GM19035 (cell line): ENCODE measurements at regions not wholly inside any gene's neighbourhood (a gene's known extent, or its start where the extent isn't known, plus 50 kb on each side); places are given as distances from the start of the nearest gene placed in this dataset.

ENCODE experiments used
- ATAC-seq: cut with Tn5 transposase; IDR thresholded peaks from one replicate; pipeline ENCODE4 v1.9.1; 2021; ENCODE audit not compliant: unreplicated experiment

- ATAC-seq, result no peak
Measured at GRCh38 chr1:87165177-87165576, 163.5 kb upstream of the LMO4 start.

GRCh38 chr1:87167157-87167789 is 161.4 kb upstream of the LMO4 start:
- no peak for ATAC-seq

GRCh38 chr1:87167848-87168525 is 160.7 kb upstream of the LMO4 start:
- no peak for ATAC-seq

- ATAC-seq, result no peak
Measured at GRCh38 chr1:87169263-87169910, 159.3 kb upstream of the LMO4 start.

- ATAC-seq, result no peak
Measured at GRCh38 chr1:87170157-87170556, 158.5 kb upstream of the LMO4 start.

GRCh38 chr1:87170931-87171598 is 157.6 kb upstream of the LMO4 start:
- no peak for ATAC-seq

GRCh38 chr1:87173231-87173630 is 155.4 kb upstream of the LMO4 start:
- no peak for ATAC-seq

GRCh38 chr1:87174724-87175245 is 153.9 kb upstream of the LMO4 start:
- no peak for ATAC-seq

- ATAC-seq, result peak; percentile 59
Measured at GRCh38 chr1:87176087-87176486, 152.6 kb upstream of the LMO4 start.

- no peak for ATAC-seq
Measured at GRCh38 chr1:87176514-87176913, 152.2 kb upstream of the LMO4 start.

GRCh38 chr1:87178441-87178840 is 150.2 kb upstream of the LMO4 start:
- no peak for ATAC-seq

- ATAC-seq, result no peak
Measured at GRCh38 chr1:87179076-87179810, 149.4 kb upstream of the LMO4 start.

GRCh38 chr1:87179851-87180519 is 148.7 kb upstream of the LMO4 start:
- ATAC-seq, result no peak

GRCh38 chr1:87180682-87181081 is 148.0 kb upstream of the LMO4 start:
- no peak for ATAC-seq

- ATAC-seq, result no peak
Measured at GRCh38 chr1:87182611-87183010, 146.1 kb upstream of the LMO4 start.

- ATAC-seq, result no peak
Measured at GRCh38 chr1:87185077-87185476, 143.6 kb upstream of the LMO4 start.

GRCh38 chr1:87186346-87186745 is 142.3 kb upstream of the LMO4 start:
- no peak for ATAC-seq

- no peak for ATAC-seq
Measured at GRCh38 chr1:87188640-87189039, 140.0 kb upstream of the LMO4 start.

GRCh38 chr1:87190402-87190801 is 138.3 kb upstream of the LMO4 start:
- ATAC-seq, result no peak

- no peak for ATAC-seq
Measured at GRCh38 chr1:87191646-87192045, 137.0 kb upstream of the LMO4 start.
